ENCODE measurements at regions not wholly inside any gene's neighbourhood (a gene's known extent, or its start where the extent isn't known, plus 50 kb on each side); places are given as distances from the start of the nearest gene placed in this dataset.

DNA sequence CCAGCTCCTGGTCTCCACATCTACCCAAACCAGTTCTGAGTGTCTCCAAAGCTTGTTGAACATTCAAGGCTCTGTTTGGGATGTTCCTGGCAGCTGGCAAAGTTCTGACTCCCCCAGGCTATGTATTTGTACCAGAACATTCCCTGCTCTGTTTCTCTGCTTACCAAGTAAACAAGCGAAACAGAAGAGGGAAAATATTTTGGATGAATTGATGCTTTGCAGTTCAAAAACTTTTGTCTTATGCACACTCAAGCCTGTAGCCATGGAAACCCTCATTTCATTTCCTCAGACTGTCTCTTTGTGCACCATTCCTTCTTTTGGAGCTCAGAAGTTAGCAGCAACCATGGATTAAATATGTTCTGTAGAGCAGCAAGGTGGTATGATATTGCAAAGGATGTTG lies 145.8 kb downstream of the ACTL7B start:
- H3K36me3 ChIP-seq (replicated peaks; ENCODE audit: control insufficient read depth, insufficient read depth, low read length) = no peaks in the 10 kb centered on the region
- no peak for DNase-seq

DNA sequence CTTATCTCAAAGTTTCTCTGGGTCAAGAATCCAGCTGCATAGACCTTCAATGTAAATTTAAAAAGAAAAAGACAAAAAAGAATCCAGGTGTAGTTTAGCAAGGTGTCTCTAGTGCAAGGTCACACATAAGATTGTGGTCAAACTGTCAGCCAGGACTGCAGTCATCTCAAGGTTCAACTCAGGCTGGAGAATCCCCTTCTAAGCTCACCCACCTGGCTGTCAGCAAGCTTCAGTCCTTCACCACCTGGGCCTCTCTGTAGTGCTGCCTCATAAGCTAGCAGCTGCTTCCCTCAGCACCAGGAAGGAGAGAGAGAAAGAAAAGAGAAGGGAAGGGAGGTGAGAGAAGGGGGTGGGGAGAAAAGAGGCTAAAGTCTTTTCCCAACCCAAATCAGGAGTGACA lies 146.7 kb downstream of the ACTL7B start:
- no peak overlapping the region for H3K4me3 ChIP-seq (ENCODE audit: insufficient read depth, low read depth, low read length)
- no peak for DNase-seq
- H3K36me3 ChIP-seq (replicated peaks; ENCODE audit: control insufficient read depth, insufficient read depth, low read length) = no peaks in the 10 kb centered on the region

More for the DNA sequence above, 145.8 kb downstream of the ACTL7B start:
- no peak overlapping the region for H3K4me3 ChIP-seq (ENCODE audit: insufficient read depth, low read depth, low read length)
- H3K27me3 ChIP-seq (ENCODE audit: control insufficient read depth, insufficient read depth, low read length) = no peaks in the 10 kb centered on the region

DNA sequence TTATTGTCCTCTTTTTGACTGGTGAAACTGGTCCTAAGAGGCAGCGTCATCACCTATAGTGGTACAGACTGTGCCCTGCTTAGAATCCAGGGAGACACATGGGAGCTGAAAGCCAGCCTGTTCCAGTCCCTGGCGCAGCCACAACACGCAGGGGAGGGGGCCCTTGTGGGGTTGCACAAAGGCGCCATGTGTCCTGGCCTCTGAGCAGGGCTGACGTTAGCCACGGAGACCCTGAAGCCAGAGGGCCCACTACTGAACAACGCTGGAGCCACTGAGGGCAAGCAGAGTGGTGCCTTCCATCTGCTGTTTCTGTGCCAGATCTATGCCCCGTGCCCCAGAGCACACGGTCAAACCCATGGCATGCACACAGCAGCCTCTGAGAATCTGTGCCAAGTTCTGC lies 147.3 kb downstream of the ACTL7B start:
- no peaks in the 10 kb centered on the region for H3K36me3 ChIP-seq (replicated peaks; ENCODE audit: control insufficient read depth, insufficient read depth, low read length)
- DNase-seq = no peak
- no peak overlapping the region for H3K4me3 ChIP-seq (ENCODE audit: insufficient read depth, low read depth, low read length)
- no peaks in the 10 kb centered on the region for H3K27me3 ChIP-seq (ENCODE audit: control insufficient read depth, insufficient read depth, low read length)

More for the DNA sequence above, 146.7 kb downstream of the ACTL7B start:
- no peaks in the 10 kb centered on the region for H3K27me3 ChIP-seq (ENCODE audit: control insufficient read depth, insufficient read depth, low read length)

DNA sequence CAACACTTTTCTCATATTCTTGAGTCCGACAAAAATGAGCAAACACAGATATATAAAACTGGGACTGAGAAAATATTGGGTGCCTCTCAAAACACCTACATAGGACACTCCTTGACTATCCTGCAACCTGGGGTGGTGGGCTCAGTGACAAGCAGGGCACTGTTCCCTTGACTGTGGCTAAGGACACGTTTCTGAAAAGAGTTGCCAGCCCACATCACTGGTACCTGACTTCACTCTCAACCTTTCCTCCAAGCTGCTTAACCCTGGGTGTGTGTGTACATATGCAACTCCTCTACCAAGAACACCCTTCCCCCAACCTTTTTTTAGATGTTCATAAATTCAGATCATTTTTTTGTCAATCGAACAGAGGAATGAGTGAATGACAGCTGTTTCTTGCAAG lies 148.7 kb downstream of the ACTL7B start:
- no peak for DNase-seq
- Histone ChIP-seq H3K4me3 (ENCODE audit: insufficient read depth, low read depth, low read length) (no peak overlapping the region), H3K27me3 (ENCODE audit: control insufficient read depth, insufficient read depth, low read length) (no peaks in the 10 kb centered on the region), H3K36me3 (replicated peaks; ENCODE audit: control insufficient read depth, insufficient read depth, low read length) (no peaks in the 10 kb centered on the region)

DNA sequence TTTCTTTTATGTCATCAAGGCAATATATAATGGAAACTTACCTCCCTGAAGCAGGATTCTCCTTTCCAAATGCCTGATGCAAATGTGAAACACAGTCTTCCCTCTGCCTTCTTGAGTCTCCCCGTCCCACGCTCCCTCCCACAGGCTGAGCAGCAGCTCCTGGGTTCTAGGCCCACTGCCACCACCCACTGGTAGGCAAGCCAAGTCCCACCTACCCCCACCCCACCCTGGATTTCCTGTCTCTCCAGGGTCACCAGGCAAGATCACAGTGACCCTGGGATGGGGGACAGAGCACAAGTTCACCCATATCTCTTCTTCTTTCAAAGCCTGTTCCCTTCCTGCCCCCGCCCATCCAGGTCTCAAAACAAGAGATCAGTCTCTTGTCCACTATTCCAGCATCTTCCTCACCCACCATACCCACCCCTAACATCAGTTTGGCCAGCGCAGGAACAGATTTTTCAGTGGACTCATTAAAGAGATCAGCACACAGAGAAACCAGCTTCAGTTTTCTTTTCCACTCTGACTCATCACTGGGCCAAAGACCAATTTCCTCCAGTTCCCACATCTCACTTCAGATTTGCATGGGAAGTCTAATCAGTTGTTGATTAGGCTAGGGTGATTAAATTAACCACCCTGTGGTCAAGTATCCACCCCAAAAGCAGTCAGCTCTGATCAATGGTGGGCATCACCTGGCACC lies 151.5 kb downstream of the ACTL7B start:
- DNase-seq = no peak

DNA sequence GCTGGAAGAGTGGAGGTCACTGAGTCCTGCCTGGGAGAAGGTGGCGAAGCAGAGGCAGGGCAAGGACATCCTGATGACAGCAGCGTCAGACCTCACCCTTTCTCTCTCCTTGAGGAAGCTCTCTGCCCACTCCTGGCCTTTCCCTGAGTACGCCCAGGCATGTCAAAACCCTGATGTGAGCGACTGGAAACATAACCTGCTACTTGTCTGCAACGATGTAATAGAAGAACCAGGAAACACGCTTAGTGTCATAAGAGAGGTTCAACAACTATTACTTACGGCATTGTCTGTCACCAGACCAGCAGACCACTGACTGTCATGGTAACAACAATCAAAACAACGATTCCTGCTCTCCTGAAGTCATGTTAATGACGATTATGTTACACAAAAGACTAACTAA lies 152.4 kb downstream of the ACTL7B start:
- no peak for DNase-seq
- Histone ChIP-seq H3K27me3 (ENCODE audit: control insufficient read depth, insufficient read depth, low read length) (no peaks in the 10 kb centered on the region), H3K4me3 (ENCODE audit: insufficient read depth, low read depth, low read length) (no peak overlapping the region), H3K36me3 (replicated peaks; ENCODE audit: control insufficient read depth, insufficient read depth, low read length) (no peaks in the 10 kb centered on the region)

More for the DNA sequence above, 151.5 kb downstream of the ACTL7B start:
- Histone ChIP-seq H3K27me3 (ENCODE audit: control insufficient read depth, insufficient read depth, low read length) (no peaks in the 10 kb centered on the region), H3K36me3 (replicated peaks; ENCODE audit: control insufficient read depth, insufficient read depth, low read length) (no peaks in the 10 kb centered on the region), H3K4me3 (ENCODE audit: insufficient read depth, low read depth, low read length) (no peak overlapping the region)

DNA sequence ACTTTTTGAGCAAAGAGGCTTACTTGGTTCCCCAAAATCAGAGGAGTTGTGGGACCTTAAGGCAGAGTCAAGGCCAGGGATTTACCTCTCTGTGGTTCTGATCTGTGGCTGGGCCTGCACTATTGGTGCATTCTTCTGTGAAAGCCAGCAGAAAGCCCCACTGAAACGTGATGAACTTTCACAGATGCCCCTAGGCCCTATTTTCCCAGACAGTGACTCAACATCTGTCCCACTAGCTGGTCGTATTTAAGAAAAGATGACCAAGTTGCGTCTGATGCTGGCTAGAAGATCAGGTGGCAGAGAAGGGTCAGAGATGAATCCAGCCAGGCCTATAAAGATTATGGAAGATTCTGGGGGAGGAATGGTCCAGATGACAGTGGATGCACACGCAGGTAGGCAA lies 153.1 kb downstream of the ACTL7B start:
- no peaks in the 10 kb centered on the region for H3K27me3 ChIP-seq (ENCODE audit: control insufficient read depth, insufficient read depth, low read length)
- DNase-seq = no peak
- H3K4me3 ChIP-seq (ENCODE audit: insufficient read depth, low read depth, low read length) = no peak overlapping the region
- H3K36me3 ChIP-seq (replicated peaks; ENCODE audit: control insufficient read depth, insufficient read depth, low read length) = no peaks in the 10 kb centered on the region

DNA sequence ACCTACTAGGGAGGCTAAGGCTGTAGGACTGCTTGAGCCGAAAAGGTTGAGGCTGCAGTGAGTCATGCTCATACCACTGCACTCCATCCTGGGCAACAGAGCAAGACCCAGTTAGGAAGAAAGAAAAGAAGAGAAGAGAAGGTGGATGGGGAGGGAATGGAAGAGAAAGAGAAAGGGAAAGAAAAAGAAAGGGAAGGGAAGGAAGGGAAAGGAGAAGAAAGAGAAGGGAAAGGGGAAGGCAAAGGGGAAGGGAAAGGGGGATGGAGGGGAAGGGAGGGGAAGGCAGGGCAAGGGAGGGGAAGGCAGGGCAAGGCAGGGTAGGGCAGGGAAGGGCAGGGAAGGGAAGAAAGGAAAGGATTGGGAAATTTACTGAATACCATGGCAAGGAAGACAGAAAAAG lies 157.0 kb downstream of the ACTL7B start:
- DNase-seq = no peak
- no peaks in the 10 kb centered on the region for H3K27me3 ChIP-seq (ENCODE audit: control insufficient read depth, insufficient read depth, low read length)
- no peaks in the 10 kb centered on the region for H3K36me3 ChIP-seq (replicated peaks; ENCODE audit: control insufficient read depth, insufficient read depth, low read length)
- no peak overlapping the region for H3K4me3 ChIP-seq (ENCODE audit: insufficient read depth, low read depth, low read length)

DNA sequence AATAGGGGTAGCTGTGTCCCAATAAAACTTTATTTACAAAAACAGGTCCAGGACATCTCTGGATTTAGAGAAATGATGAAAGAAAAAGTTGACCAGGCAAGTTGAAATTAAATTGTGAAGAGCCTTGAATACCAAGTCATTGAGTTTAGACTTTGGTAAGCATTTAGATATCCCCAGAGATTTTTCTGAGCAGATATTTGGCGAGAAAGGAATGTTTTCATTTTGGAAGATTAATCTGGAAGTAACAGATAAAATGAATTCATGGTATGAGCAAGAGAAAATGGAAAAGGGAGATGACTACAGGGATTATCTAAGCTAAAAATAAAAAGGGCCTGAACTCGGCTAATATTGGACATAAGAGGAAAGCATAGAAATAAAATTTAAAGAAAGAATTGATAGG lies 157.6 kb downstream of the ACTL7B start:
- DNase-seq = no peak
- H3K27me3 ChIP-seq (ENCODE audit: control insufficient read depth, insufficient read depth, low read length) = no peaks in the 10 kb centered on the region
- no peaks in the 10 kb centered on the region for H3K36me3 ChIP-seq (replicated peaks; ENCODE audit: control insufficient read depth, insufficient read depth, low read length)
- no peak overlapping the region for H3K4me3 ChIP-seq (ENCODE audit: insufficient read depth, low read depth, low read length)

DNA sequence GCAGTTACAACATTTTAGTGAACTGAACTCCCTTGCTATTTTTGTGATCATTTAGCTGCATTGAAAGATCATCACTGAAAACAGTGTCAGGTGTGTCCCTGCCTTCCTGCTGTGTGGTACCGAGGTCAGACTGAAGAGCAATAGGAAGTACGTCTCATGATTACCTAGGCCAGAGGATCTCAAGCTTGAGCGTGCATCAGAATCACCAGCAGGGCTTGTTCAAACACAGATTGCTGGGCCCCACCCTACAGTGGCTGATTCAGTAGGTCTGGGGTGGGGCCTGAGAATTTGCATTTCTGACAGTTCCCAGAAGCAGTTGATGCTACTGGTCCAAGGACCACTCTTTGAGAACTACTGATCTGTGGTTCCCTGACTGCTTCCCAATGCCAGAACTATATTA lies 159.6 kb downstream of the ACTL7B start:
- no peaks in the 10 kb centered on the region for H3K27me3 ChIP-seq (ENCODE audit: control insufficient read depth, insufficient read depth, low read length)
- H3K36me3 ChIP-seq (replicated peaks; ENCODE audit: control insufficient read depth, insufficient read depth, low read length) = no peaks in the 10 kb centered on the region
- no peak overlapping the region for H3K4me3 ChIP-seq (ENCODE audit: insufficient read depth, low read depth, low read length)
- DNase-seq = no peak

DNA sequence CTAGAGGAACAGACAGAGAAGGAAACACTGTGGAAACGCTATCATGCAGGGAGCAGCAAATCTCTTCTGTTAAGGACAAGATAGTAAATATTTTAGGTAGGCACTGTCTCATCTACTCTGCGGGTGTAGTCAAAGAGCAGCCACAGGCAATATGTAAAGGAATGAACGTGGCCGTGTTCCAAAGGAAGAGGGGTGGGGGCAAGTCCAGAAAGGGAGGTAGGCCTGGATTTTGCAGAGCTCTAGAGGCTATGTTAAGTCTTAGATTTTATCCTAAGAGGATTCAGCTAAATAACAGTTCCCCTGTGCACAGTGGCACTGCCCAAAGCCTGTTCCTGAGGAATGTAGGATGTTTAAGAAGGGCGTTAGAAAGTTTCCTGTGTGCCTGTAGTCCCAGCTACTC lies 161.6 kb downstream of the ACTL7B start:
- Histone ChIP-seq H3K4me3 (ENCODE audit: insufficient read depth, low read depth, low read length) (no peak overlapping the region), H3K27me3 (ENCODE audit: control insufficient read depth, insufficient read depth, low read length) (no peaks in the 10 kb centered on the region)
- DNase-seq = no peak

DNA sequence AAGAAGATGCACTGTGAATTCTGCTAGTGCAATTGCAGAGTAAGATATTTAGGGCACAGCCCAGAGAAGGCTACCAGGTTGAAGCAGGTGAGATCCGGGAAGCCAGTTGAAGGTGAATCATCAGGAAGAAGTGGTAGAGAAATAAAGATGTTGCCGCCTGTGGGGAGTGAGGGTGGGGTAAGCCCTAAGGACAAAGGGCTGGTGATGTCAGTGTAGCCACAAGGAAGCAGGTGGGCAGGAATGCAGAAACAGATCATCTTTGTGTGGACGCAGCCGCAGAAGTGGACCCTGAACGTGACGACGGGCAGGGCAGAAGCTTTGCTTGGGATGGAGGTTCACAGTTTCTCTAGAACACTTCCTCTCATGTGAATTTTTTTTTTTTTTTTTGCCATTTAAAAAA lies 164.2 kb downstream of the ACTL7B start:
- Histone ChIP-seq H3K36me3 (replicated peaks; ENCODE audit: control insufficient read depth, insufficient read depth, low read length) (no peaks in the 10 kb centered on the region), H3K4me3 (ENCODE audit: insufficient read depth, low read depth, low read length) (no peak overlapping the region), H3K27me3 (ENCODE audit: control insufficient read depth, insufficient read depth, low read length) (no peaks in the 10 kb centered on the region)
- DNase-seq = no peak

More for the DNA sequence above, 161.6 kb downstream of the ACTL7B start:
- H3K36me3 ChIP-seq (replicated peaks; ENCODE audit: control insufficient read depth, insufficient read depth, low read length) = no peaks in the 10 kb centered on the region

DNA sequence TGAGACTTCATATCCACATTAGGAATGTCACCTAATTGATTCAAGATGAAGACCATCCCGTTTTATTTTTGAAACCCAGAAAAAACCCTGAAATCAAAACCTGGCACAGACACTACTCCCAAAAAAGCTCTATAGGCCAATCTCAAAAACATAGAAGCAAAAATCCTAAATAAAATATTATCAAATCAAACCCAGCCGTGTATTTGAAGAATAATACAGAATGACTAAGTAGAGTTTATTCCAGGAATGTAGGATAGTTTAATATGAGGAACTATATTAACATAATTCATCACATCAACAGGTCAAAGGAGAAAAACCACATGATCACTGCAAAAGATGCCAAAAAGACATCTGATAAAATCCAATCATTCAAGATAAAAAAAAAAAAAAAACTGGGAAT lies 167.1 kb downstream of the ACTL7B start:
- Histone ChIP-seq H3K36me3 (replicated peaks; ENCODE audit: control insufficient read depth, insufficient read depth, low read length) (no peaks in the 10 kb centered on the region), H3K27me3 (ENCODE audit: control insufficient read depth, insufficient read depth, low read length) (no peaks in the 10 kb centered on the region), H3K4me3 (ENCODE audit: insufficient read depth, low read depth, low read length) (no peak overlapping the region)
- no peak for DNase-seq

DNA sequence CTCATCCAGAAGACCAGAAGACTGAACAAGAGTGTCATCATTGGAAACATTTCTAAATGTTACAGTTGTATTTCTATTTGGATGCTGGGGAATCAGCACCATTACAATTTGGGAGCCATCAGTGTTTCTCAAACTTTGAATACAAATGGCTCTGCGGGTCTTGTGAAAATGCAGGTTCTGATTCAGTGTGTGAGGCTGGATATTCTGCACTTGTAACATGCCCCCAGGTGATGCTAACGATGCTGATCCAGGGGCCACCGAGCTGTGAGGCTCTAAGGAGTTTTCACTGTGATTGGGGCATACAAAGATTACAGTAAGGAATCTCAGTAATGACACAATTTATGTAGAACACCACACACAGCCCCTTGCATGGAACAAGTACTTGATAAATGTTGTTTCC lies 167.7 kb downstream of the ACTL7B start:
- Histone ChIP-seq H3K27me3 (ENCODE audit: control insufficient read depth, insufficient read depth, low read length) (no peaks in the 10 kb centered on the region), H3K4me3 (ENCODE audit: insufficient read depth, low read depth, low read length) (no peak overlapping the region), H3K36me3 (replicated peaks; ENCODE audit: control insufficient read depth, insufficient read depth, low read length) (no peaks in the 10 kb centered on the region)
- DNase-seq = no peak

DNA sequence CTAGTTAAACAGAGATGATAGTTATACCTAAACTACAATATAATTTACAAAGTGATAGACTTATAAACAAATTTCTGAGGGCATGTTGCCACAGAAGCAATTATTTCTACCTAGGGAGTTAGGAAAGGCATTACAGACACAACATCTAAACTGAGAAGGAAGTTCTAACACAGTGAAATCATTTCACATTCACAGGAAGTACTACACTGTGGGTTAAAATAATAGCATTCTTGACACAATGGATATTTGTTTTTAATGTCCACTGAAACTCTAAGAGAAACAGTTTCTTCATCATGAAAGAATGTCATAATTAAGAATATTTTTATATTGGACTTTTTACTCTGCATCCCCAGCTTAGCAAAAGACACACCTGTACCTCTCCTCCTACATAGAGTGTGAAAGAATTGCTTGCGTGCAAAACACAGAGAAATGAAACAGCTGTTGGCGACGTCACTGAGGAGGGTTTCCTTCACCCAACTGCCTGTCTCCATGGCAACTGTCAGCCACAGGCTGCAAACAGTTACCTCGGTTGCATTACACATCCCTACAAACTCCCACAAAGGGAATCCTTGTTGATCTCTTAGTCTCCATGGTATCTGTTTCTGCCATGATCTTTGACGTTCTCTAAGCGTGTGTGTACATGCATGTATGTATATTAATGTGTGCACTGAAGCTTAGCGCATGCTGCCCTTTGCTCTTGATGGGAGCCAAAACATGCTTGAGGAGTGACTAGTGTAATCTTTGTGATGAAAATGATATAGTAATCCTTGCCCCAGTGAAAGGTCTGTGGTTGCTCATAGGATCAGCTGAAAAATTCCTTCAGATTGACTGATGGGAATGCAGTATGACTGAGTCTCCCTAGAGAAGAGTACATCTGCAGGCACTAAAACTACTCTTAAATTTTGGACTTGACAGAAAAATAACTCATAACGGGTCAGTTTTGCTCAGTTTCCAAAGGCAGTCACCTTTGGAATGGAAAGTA lies 168.5 kb downstream of the ACTL7B start:
- DNase-seq = no peak
- Histone ChIP-seq H3K27me3 (ENCODE audit: control insufficient read depth, insufficient read depth, low read length) (no peaks in the 10 kb centered on the region), H3K36me3 (replicated peaks; ENCODE audit: control insufficient read depth, insufficient read depth, low read length) (no peaks in the 10 kb centered on the region), H3K4me3 (ENCODE audit: insufficient read depth, low read depth, low read length) (no peak overlapping the region)
